GM12878 (cell line): ENCODE measurements at regions not wholly inside any gene's neighbourhood (a gene's known extent, or its start where the extent isn't known, plus 50 kb on each side); places are given as distances from the start of the nearest gene placed in this dataset.

ENCODE experiments used
- ATAC-seq: fragments of 200-7000 bp; cut with Tn5 transposase; 3 replicates; pipeline ENCODE4 v1.9.1; 2020; ENCODE audit warnings: mild to moderate bottlenecking, moderate library complexity
- BruUV-seq: library from RNA; stranded (reverse); fragments of 400-500 nt; replicated peaks from 2 replicates; lab custom pipeline; 2021; lab: Mats Ljungman, UMichigan
- CTCF ChIA-PET: fragments of 300-600 bp; sonication (Branson Sonifier 250); formaldehyde crosslinking; extraction: SDS; loops from one replicate; lab custom pipeline; 2021; ENCODE audit warnings: inconsistent platforms; lab: Yijun Ruan, JAX
- POLR2A ChIA-PET: fragments of 350-600 bp; formaldehyde crosslinking; extraction: SDS; loops from one replicate; lab custom pipeline; 2021; ENCODE audit warnings: inconsistent platforms; lab: Charles Lee
- RAD21 ChIA-PET: fragments of 300-600 bp; sonication (Branson Sonifier 250); formaldehyde crosslinking; loops from one replicate; lab custom pipeline; 2023; ENCODE audit warnings: antibody characterized with exemption; ENCODE audit not compliant: unreplicated experiment; lab: Charles Lee
- SMC1A ChIA-PET: fragments of 300-600 bp; sonication (Branson Sonifier 250); formaldehyde crosslinking; loops from one replicate; lab custom pipeline; 2023; ENCODE audit not compliant: unreplicated experiment, uncharacterized antibody; lab: Charles Lee
- DNase-seq: peaks from one replicate; pipeline ENCODE4 v3.0.0-alpha.2; 2011; ENCODE audit warnings: low read depth, low spot score
- FAIRE-seq: peaks from 3 replicates; lab custom pipeline; 2011; peaks lifted over from hg19 to GRCh38; lab: Jason Lieb, UNC
- H2AFZ ChIP-seq: 2 replicates; pipeline ENCODE4 v1.6.0; 2011; ENCODE audit warnings: low read depth, low read length, control low read depth; ENCODE audit not compliant: control insufficient read depth
- H3K27ac ChIP-seq: 2 replicates; pipeline ENCODE4 v1.5.1; 2011; ENCODE audit warnings: control low read depth; ENCODE audit not compliant: control insufficient read depth, insufficient read depth
- H3K27me3 ChIP-seq, 2 experiments: replicated peaks in 1 of 2; 2 replicates each; pipeline versions ENCODE4 v1.6.0 to v1.6.1; 2011; ENCODE audit warnings: low read length in 1 of 2; ENCODE audit not compliant: control insufficient read depth in 2 of 2, insufficient read depth in 2 of 2
- H3K36me3 ChIP-seq, 2 experiments: 2 replicates each; pipeline ENCODE4 v1.5.1; 2011; ENCODE audit warnings: low read length in 1 of 2; ENCODE audit not compliant: control insufficient read depth in 2 of 2, insufficient read depth in 2 of 2
- H3K4me1 ChIP-seq: 2 replicates; pipeline ENCODE4 v1.6.1; 2011; ENCODE audit warnings: mild to moderate bottlenecking, low read length, moderate library complexity, mixed read lengths; ENCODE audit not compliant: control insufficient read depth, insufficient read depth
- H3K4me2 ChIP-seq: 2 replicates; pipeline ENCODE4 v1.6.0; 2011; ENCODE audit warnings: control low read depth; ENCODE audit not compliant: control insufficient read depth, insufficient read depth
- H3K4me3 ChIP-seq: fragments of 200-600 bp; sonication (generic); 2 replicates; pipeline ENCODE4 v1.5.1; 2016
- H3K79me2 ChIP-seq: 2 replicates; pipeline ENCODE4 v1.6.0; 2011; ENCODE audit warnings: low read length; ENCODE audit not compliant: control insufficient read depth, insufficient read depth
- H3K9ac ChIP-seq: 2 replicates; pipeline ENCODE4 v1.8.0; 2011; ENCODE audit warnings: low read length, control low read depth, mixed read lengths; ENCODE audit not compliant: control insufficient read depth, insufficient read depth
- H3K9me3 ChIP-seq: replicated peaks from 3 replicates; pipeline ENCODE4 v1.5.1; 2011; ENCODE audit warnings: mild to moderate bottlenecking, low read length; ENCODE audit not compliant: control insufficient read depth, insufficient read depth
- H4K20me1 ChIP-seq: 2 replicates; pipeline ENCODE4 v1.6.0; 2011; ENCODE audit not compliant: control insufficient read depth, insufficient read depth
- DPF2 ChIP-seq: fragments of 450-650 bp; IDR thresholded peaks from 2 replicates; pipeline ENCODE4 v1.6.1; 2017; ENCODE audit warnings: mild to moderate bottlenecking
- E2F4 ChIP-seq: IDR thresholded peaks from 2 replicates; pipeline ENCODE4 v1.6.1; 2012; ENCODE audit warnings: low read depth, low read length, improper control_type of control experiment
- EGR1 ChIP-seq, 2 experiments: IDR thresholded peaks; 1 replicate in 1 of 2; 2 replicates in 1 of 2; pipeline ENCODE4 v1.6.1; 2011 to 2012; ENCODE audit warnings: low read depth in 2 of 2, low read length in 2 of 2, borderline replicate concordance in 1 of 2, mild to moderate bottlenecking in 1 of 2, moderate library complexity in 1 of 2
- EP300 ChIP-seq, 2 experiments: fragments of 150-350 bp in 1 of 2; IDR thresholded peaks; 2 replicates each; pipeline ENCODE4 v1.6.1; 2011 to 2012; ENCODE audit warnings: low read depth in 2 of 2, low read length in 2 of 2, borderline replicate concordance in 1 of 2, improper control_type of control experiment in 1 of 2, inconsistent platforms in 1 of 2; ENCODE audit not compliant: control insufficient read depth in 1 of 2
- MTA3 ChIP-seq: IDR thresholded peaks from 2 replicates; pipeline ENCODE4 v1.6.1; 2012; ENCODE audit warnings: low read length, inconsistent platforms, borderline replicate concordance
- MXI1 ChIP-seq: fragments of 150-350 bp; IDR thresholded peaks from 2 replicates; pipeline ENCODE4 v1.6.1; 2011; ENCODE audit warnings: low read depth, mild to moderate bottlenecking, inconsistent platforms, low read length, improper control_type of control experiment
- NKRF ChIP-seq: fragments of 450-650 bp; conservative IDR thresholded peaks from 2 replicates; pipeline ENCODE4 v1.6.1; 2017; ENCODE audit warnings: mild to moderate bottlenecking, moderate library complexity
- POLR2A ChIP-seq: IDR thresholded peaks from 2 replicates; pipeline ENCODE4 v1.6.1; 2011; ENCODE audit warnings: low read depth, mild to moderate bottlenecking, low read length
- PRDM15 ChIP-seq: fragments of 450-650 bp; formaldehyde crosslinking; IDR thresholded peaks from 2 replicates; pipeline ENCODE4 v1.4.0; 2020; ENCODE audit warnings: mild to moderate bottlenecking, moderate library complexity
- RUNX3 ChIP-seq: IDR thresholded peaks from 2 replicates; pipeline ENCODE4 v1.6.1; 2012; ENCODE audit warnings: low read length, inconsistent platforms
- TAF1 ChIP-seq: IDR thresholded peaks from 2 replicates; pipeline ENCODE4 v1.6.1; 2011; ENCODE audit warnings: mild to moderate bottlenecking, low read depth, low read length, borderline replicate concordance
- TARDBP ChIP-seq: IDR thresholded peaks from 2 replicates; pipeline ENCODE4 v1.6.1; 2016; ENCODE audit warnings: borderline replicate concordance
- TCF3 ChIP-seq: IDR thresholded peaks from 2 replicates; pipeline ENCODE4 v1.6.1; 2012; ENCODE audit warnings: low read depth, mild to moderate bottlenecking, low read length, borderline replicate concordance; ENCODE audit not compliant: insufficient read depth
- ZBTB33 ChIP-seq: fragments of 450-650 bp; IDR thresholded peaks from 2 replicates; pipeline ENCODE4 v1.6.1; 2017; ENCODE audit warnings: mild to moderate bottlenecking
- ZNF622 ChIP-seq: fragments of 450-650 bp; IDR thresholded peaks from 2 replicates; pipeline ENCODE4 v1.6.1; 2017; ENCODE audit warnings: mild to moderate bottlenecking, inconsistent platforms
- WGBS: methylation state at CpG from one replicate; pipeline ENCODE4 v1.1.6; 2016; ENCODE audit warnings: low lambda C conversion rate; ENCODE audit not compliant: insufficient replicate concordance, insufficient coverage; ENCODE audit errors: missing lambda C conversion rate; 5-methylcytosine and 5-hydroxymethylcytosine counted together
- in situ Hi-C: fragments of 300-500 bp; cut with MboI; formaldehyde crosslinking; loops from 9 replicates; pipeline ENCODE4 v1.14.3; 2018; ENCODE audit warnings: mixed read lengths
- intact Hi-C: fragments of 100-400 bp; cut with micrococcal nuclease; formaldehyde crosslinking; loops from one replicate; pipeline ENCODE4 v1.14.2; 2022; ENCODE audit not compliant: unreplicated experiment

GRCh38 chr15:62558640-62559380 lies 393.7 kb upstream of the C2CD4B start:
- DNase-seq (no peak), FAIRE-seq (no peak), ATAC-seq (no peak)
- in situ Hi-C loops (no loop called here), intact Hi-C loops (no loop called here)
- Histone ChIP-seq H3K4me3 (no peak overlapping the region), H3K27me3 (no peaks in the 10 kb centered on the region), H3K27ac (no peak overlapping the region), H3K9ac (no peak overlapping the region), H3K4me2 (no peak overlapping the region), H3K9me3 (no peaks in the 10 kb centered on the region), H2AFZ (no peak overlapping the region), H3K36me3 (no peaks in the 10 kb centered on the region), H3K79me2 (no peaks in the 10 kb centered on the region), H4K20me1 (no peaks in the 10 kb centered on the region), H3K4me1 (peaks cover 7% of the 10 kb centered on the region; the same call in 1 of the 2 replicates)
- ChIA-PET POLR2A (no interaction called here), RAD21 (no interaction called here), CTCF (interaction anchor here (1.8 kb wide), 1 partner anchor 9 kb away, joined by 6 read pairs; no protein-coding TSS in a partner anchor), SMC1A (no interaction called here)
- no TSS peak for BruUV-seq
- WGBS: 35% methylated on average over 8 of the region's 8 CpGs
- TF ChIP-seq MTA3 (no peak), TARDBP (no peak), NKRF (no peak), PRDM15 (CRISPR knock-in tag) (no peak), ZBTB33 (no peak), DPF2 (no peak), MXI1 (no peak), ZNF622 (no peak), EP300 (IDR thresholded peaks at IDR 0.05; ENCODE audit: borderline replicate concordance in 1 of 2, control insufficient read depth in 1 of 2, low read depth in 2 of 2, low read length in 2 of 2) (no peak), TAF1 (no peak), EGR1 (IDR thresholded peaks at IDR 0.05; ENCODE audit: borderline replicate concordance in 1 of 2, low read depth in 2 of 2, low read length in 2 of 2) (no peak), E2F4 (no peak), POLR2A (no peak), TCF3 (no peak), RUNX3 (no peak)
